Skeletal muscle tissue (tissue), 3 donors: ENCODE measurements at regions not wholly inside any gene's neighbourhood (a gene's known extent, or its start where the extent isn't known, plus 50 kb on each side); places are given as distances from the start of the nearest gene placed in this dataset.

ENCODE experiments used
- H3K27ac ChIP-seq: one replicate; pipeline ENCODE4 v1.7.0; 2013; ENCODE audit warnings: mild to moderate bottlenecking, low read depth, low read length, inconsistent platforms
- H3K27me3 ChIP-seq, 3 donors: one replicate each; pipeline ENCODE4 v1.7.0; 2013; ENCODE audit warnings: low read length in 3 of 3; ENCODE audit not compliant: control insufficient read depth in 3 of 3, insufficient read depth in 3 of 3
- H3K36me3 ChIP-seq, 3 donors: one replicate each; pipeline ENCODE4 v1.7.0; 2013; ENCODE audit warnings: low read length in 3 of 3; ENCODE audit not compliant: control insufficient read depth in 3 of 3, insufficient read depth in 3 of 3
- H3K4me1 ChIP-seq, 3 donors: one replicate each; pipeline ENCODE4 v1.7.0; 2013; ENCODE audit warnings: low read length in 3 of 3, mild to moderate bottlenecking in 3 of 3; ENCODE audit not compliant: control insufficient read depth in 3 of 3, insufficient read depth in 3 of 3
- H3K4me3 ChIP-seq, 3 donors: one replicate each; pipeline ENCODE4 v1.7.0; 2013; ENCODE audit warnings: low read length in 3 of 3
- H3K9ac ChIP-seq, 3 donors: one replicate each; pipeline ENCODE4 v1.7.0; 2013; ENCODE audit warnings: low read length in 3 of 3, mild to moderate bottlenecking in 3 of 3, moderate library complexity in 2 of 3, low read depth in 1 of 3
- H3K9me3 ChIP-seq, 3 donors: one replicate each; pipeline ENCODE4 v1.7.0; 2013; ENCODE audit warnings: low read length in 3 of 3; ENCODE audit not compliant: control insufficient read depth in 3 of 3
- donor health status: Osteomylitis.

- Histone ChIP-seq H3K27ac (no peak overlapping the region), H3K36me3 (no peaks in the 10 kb centered on the region), H3K27me3 (no peaks in the 10 kb centered on the region), H3K4me3 (no peak overlapping the region), H3K4me1 (no peaks in the 10 kb centered on the region), H3K9ac (no peak overlapping the region), H3K9me3 (no peaks in the 10 kb centered on the region)
Observed at GRCh38 chr11:37500425-37500824, 902.4 kb upstream of the RAG2 start.

- no peak overlapping the region for H3K9ac ChIP-seq
- no peaks in the 10 kb centered on the region for H3K4me1 ChIP-seq
- no peaks in the 10 kb centered on the region for H3K27me3 ChIP-seq
- no peaks in the 10 kb centered on the region for H3K36me3 ChIP-seq
- no peak overlapping the region for H3K27ac ChIP-seq
- H3K9me3 ChIP-seq: no peaks in the 10 kb centered on the region
- no peak overlapping the region for H3K4me3 ChIP-seq
Observed at GRCh38 chr11:37497326-37497725, 899.3 kb upstream of the RAG2 start.

- no peak overlapping the region for H3K27ac ChIP-seq
- no peaks in the 10 kb centered on the region for H3K27me3 ChIP-seq
- H3K4me3 ChIP-seq: no peak overlapping the region
- no peaks in the 10 kb centered on the region for H3K36me3 ChIP-seq
- H3K9ac ChIP-seq: no peak overlapping the region
- no peaks in the 10 kb centered on the region for H3K9me3 ChIP-seq
- no peaks in the 10 kb centered on the region for H3K4me1 ChIP-seq
Observed at GRCh38 chr11:37496201-37496600, 898.2 kb upstream of the RAG2 start.

- H3K27me3 ChIP-seq: no peaks in the 10 kb centered on the region
Observed at GRCh38 chr11:37484298-37484697, 886.3 kb upstream of the RAG2 start.

GRCh38 chr11:37483761-37484160 lies 885.7 kb upstream of the RAG2 start:
- Histone ChIP-seq H3K4me1 (no peaks in the 10 kb centered on the region), H3K27ac (no peak overlapping the region), H3K36me3 (no peaks in the 10 kb centered on the region), H3K4me3 (no peak overlapping the region), H3K9me3 (no peaks in the 10 kb centered on the region), H3K27me3 (no peaks in the 10 kb centered on the region), H3K9ac (no peak overlapping the region)

More at GRCh38 chr11:37484298-37484697, 886.3 kb upstream of the RAG2 start:
- no peaks in the 10 kb centered on the region for H3K36me3 ChIP-seq
- no peaks in the 10 kb centered on the region for H3K9me3 ChIP-seq
- H3K9ac ChIP-seq: no peak overlapping the region
- H3K27ac ChIP-seq: no peak overlapping the region
- no peak overlapping the region for H3K4me3 ChIP-seq
- no peaks in the 10 kb centered on the region for H3K4me1 ChIP-seq

GRCh38 chr11:37474889-37475288 lies 876.9 kb upstream of the RAG2 start:
- no peaks in the 10 kb centered on the region for H3K9me3 ChIP-seq
- H3K9ac ChIP-seq: no peak overlapping the region
- no peak overlapping the region for H3K4me3 ChIP-seq
- no peaks in the 10 kb centered on the region for H3K4me1 ChIP-seq
- H3K36me3 ChIP-seq: no peaks in the 10 kb centered on the region
- no peaks in the 10 kb centered on the region for H3K27me3 ChIP-seq
- H3K27ac ChIP-seq: no peak overlapping the region

- no peak overlapping the region for H3K27ac ChIP-seq
- no peaks in the 10 kb centered on the region for H3K36me3 ChIP-seq
- no peaks in the 10 kb centered on the region for H3K4me1 ChIP-seq
- H3K27me3 ChIP-seq: no peaks in the 10 kb centered on the region
- no peak overlapping the region for H3K9ac ChIP-seq
- no peaks in the 10 kb centered on the region for H3K9me3 ChIP-seq
- H3K4me3 ChIP-seq: no peak overlapping the region
Observed at GRCh38 chr11:37468344-37468743, 870.3 kb upstream of the RAG2 start.

GRCh38 chr11:37465221-37465620 lies 867.2 kb upstream of the RAG2 start:
- H3K9me3 ChIP-seq: no peaks in the 10 kb centered on the region
- H3K9ac ChIP-seq: no peak overlapping the region
- no peaks in the 10 kb centered on the region for H3K36me3 ChIP-seq
- H3K27me3 ChIP-seq: no peaks in the 10 kb centered on the region
- H3K4me1 ChIP-seq: no peaks in the 10 kb centered on the region
- H3K4me3 ChIP-seq: no peak overlapping the region
- H3K27ac ChIP-seq: no peak overlapping the region

GRCh38 chr11:37459456-37459855 lies 861.4 kb upstream of the RAG2 start:
- no peak overlapping the region for H3K4me3 ChIP-seq
- H3K36me3 ChIP-seq: no peaks in the 10 kb centered on the region
- H3K9me3 ChIP-seq: no peaks in the 10 kb centered on the region
- H3K4me1 ChIP-seq: no peaks in the 10 kb centered on the region
- no peaks in the 10 kb centered on the region for H3K27me3 ChIP-seq
- no peak overlapping the region for H3K9ac ChIP-seq
- no peak overlapping the region for H3K27ac ChIP-seq

GRCh38 chr11:37456746-37457145 lies 858.7 kb upstream of the RAG2 start:
- Histone ChIP-seq H3K4me3 (no peak overlapping the region), H3K4me1 (no peaks in the 10 kb centered on the region), H3K9me3 (no peaks in the 10 kb centered on the region), H3K36me3 (no peaks in the 10 kb centered on the region), H3K27ac (no peak overlapping the region), H3K27me3 (no peaks in the 10 kb centered on the region), H3K9ac (no peak overlapping the region)

- no peaks in the 10 kb centered on the region for H3K36me3 ChIP-seq
- no peak overlapping the region for H3K27ac ChIP-seq
- no peaks in the 10 kb centered on the region for H3K4me1 ChIP-seq
- H3K27me3 ChIP-seq: no peaks in the 10 kb centered on the region
- H3K9ac ChIP-seq: no peak overlapping the region
- no peaks in the 10 kb centered on the region for H3K9me3 ChIP-seq
- H3K4me3 ChIP-seq: no peak overlapping the region
Observed at GRCh38 chr11:37451903-37452302, 853.9 kb upstream of the RAG2 start.
